Brain microvascular endothelial cell (primary cell): ENCODE measurements at regions not wholly inside any gene's neighbourhood (a gene's known extent, or its start where the extent isn't known, plus 50 kb on each side); places are given as distances from the start of the nearest gene placed in this dataset.

Source experiments
- DNase-seq: peaks from one replicate; pipeline ENCODE4 v3.0.0-alpha.2; 2020
- H3K27ac ChIP-seq: fragments of 250-450 bp; sonication (Bioruptor Pico); 2 replicates; pipeline ENCODE4 v1.5.1; 2020; ENCODE audit warnings: mild to moderate bottlenecking, moderate library complexity
- H3K27me3 ChIP-seq: fragments of 250-450 bp; sonication (Bioruptor Pico); replicated peaks from 2 replicates; pipeline ENCODE4 v1.5.1; 2020; ENCODE audit warnings: mild to moderate bottlenecking
- H3K36me3 ChIP-seq: fragments of 250-450 bp; sonication (Bioruptor Pico); replicated peaks from 2 replicates; pipeline ENCODE4 v1.5.1; 2020; ENCODE audit warnings: mild to moderate bottlenecking
- H3K4me3 ChIP-seq: 2 replicates; pipeline ENCODE4 v1.5.1; 2011; ENCODE audit warnings: low read depth, mild to moderate bottlenecking, control low read depth, low read length, moderate library complexity
- CTCF ChIP-seq: IDR thresholded peaks from 2 replicates; pipeline ENCODE4 v1.5.1; 2011; ENCODE audit warnings: low read depth, mild to moderate bottlenecking, moderate library complexity, low read length, control low read depth, inconsistent platforms; ENCODE audit errors: missing control alignments
- in situ Hi-C: cut with HindIII; loops from 2 replicates; pipeline ENCODE4 v1.10.0; 2017; ENCODE audit warnings: low sequenced_read_pairs, low pct_ligation_motif_present

DNA sequence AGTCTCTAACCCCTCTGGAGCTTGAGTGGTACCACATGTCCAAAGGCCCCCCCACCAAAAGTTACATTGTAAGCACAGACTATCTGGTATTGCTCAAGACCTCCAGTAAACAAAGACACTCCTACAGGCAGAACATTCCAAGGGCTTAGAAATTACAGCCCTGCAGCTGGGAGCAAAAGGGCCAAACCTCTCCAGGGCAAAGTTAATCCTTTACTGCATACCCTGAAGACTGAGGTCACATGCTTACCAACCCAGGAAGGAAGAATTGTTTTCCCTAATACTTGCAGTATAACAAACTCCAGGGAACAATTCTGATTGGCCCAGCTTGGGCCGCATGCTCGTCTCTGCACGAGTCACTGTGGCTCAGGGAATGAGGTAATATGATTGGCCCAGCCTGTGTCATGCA lies 266.1 kb upstream of the NR2F2 start:
- Histone ChIP-seq H3K27ac (no peak overlapping the region), H3K4me3 (no peak overlapping the region), H3K36me3 (no peaks in the 10 kb centered on the region), H3K27me3 (no peaks in the 10 kb centered on the region)
- in situ Hi-C loops = no loop called here
- no peak for TF ChIP-seq CTCF
- no peak for DNase-seq

GRCh38 chr15:96066126-96066525 lies 264.4 kb upstream of the NR2F2 start:
- no peak overlapping the region for H3K27ac ChIP-seq
- H3K36me3 ChIP-seq = no peaks in the 10 kb centered on the region
- in situ Hi-C loops = no loop called here
- no peaks in the 10 kb centered on the region for H3K27me3 ChIP-seq
- no peak for TF ChIP-seq CTCF
- no peak for DNase-seq
- H3K4me3 ChIP-seq = no peak overlapping the region

DNA sequence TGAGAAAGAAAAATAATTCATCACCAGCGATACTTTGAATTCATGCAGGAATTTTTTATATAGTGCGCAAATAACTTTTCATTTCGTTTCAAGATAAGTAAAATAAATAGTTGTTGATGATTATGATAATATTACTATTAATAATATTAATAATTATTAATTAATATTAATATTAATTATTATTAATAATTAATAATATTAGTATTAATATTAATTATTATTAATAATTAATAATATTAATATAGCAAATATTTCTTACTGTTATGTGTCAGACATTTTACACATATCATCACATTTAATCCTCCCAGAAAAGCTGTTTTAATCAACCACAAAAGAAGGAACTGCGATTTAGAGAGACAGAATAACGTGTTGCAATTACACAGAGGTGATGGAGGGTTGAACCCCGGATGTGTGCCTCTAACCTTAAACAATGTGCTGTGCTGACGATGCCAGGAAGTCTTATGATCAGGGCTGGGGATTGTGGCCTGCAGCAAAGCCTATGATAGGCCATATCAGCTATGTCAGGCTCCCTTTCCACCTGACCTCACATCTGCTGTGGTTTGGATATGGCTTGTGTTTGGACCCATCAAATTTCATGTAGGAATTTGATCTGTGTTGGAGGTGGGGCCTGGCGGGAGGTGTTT lies 263.5 kb upstream of the NR2F2 start:
- DNase-seq = no peak
- no peak overlapping the region for H3K27ac ChIP-seq
- H3K4me3 ChIP-seq = no peak overlapping the region
- H3K27me3 ChIP-seq = no peaks in the 10 kb centered on the region
- no peak for TF ChIP-seq CTCF
- no peaks in the 10 kb centered on the region for H3K36me3 ChIP-seq
- in situ Hi-C loops = no loop called here

GRCh38 chr15:96067677-96068076 lies 262.8 kb upstream of the NR2F2 start:
- in situ Hi-C loops = no loop called here
- Histone ChIP-seq H3K27me3 (no peaks in the 10 kb centered on the region), H3K27ac (no peak overlapping the region), H3K4me3 (no peak overlapping the region), H3K36me3 (no peaks in the 10 kb centered on the region)
- TF ChIP-seq CTCF = no peak
- no peak for DNase-seq

GRCh38 chr15:96068897-96069296 lies 261.6 kb upstream of the NR2F2 start:
- Histone ChIP-seq H3K27me3 (no peaks in the 10 kb centered on the region), H3K27ac (no peak overlapping the region), H3K36me3 (no peaks in the 10 kb centered on the region), H3K4me3 (no peak overlapping the region)
- TF ChIP-seq CTCF = no peak
- DNase-seq = no peak
- in situ Hi-C loops = no loop called here

DNA sequence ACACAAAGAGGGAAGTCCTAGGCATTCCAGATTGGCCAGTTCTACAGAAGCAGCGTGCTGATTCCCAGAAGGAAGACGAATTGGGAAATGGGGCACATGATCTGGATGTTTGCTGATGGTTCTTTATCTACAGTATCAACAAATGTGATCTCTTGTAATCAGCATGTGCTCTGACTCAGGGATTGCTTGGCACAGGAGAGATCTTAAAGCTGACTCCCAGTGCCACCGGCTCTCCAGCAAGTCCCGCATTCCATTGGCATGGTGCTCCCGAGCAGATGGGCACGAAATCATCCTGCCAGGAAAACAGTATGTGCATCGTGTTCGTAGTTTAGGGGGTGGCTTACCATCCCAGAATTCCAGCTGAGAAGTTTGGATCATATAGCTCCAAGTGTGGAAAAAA lies 259.9 kb upstream of the NR2F2 start:
- Histone ChIP-seq H3K27me3 (no peaks in the 10 kb centered on the region), H3K36me3 (no peaks in the 10 kb centered on the region), H3K27ac (no peak overlapping the region), H3K4me3 (no peak overlapping the region)
- DNase-seq = peak; percentile 37
- in situ Hi-C loops = no loop called here
- TF ChIP-seq CTCF = no peak
